ENCODE measurements at regions not wholly inside any gene's neighbourhood (a gene's known extent, or its start where the extent isn't known, plus 50 kb on each side); places are given as distances from the start of the nearest gene placed in this dataset.
A peak's percentile ranks its signal among the peaks of the same experiment; 100 is the strongest.

DNA sequence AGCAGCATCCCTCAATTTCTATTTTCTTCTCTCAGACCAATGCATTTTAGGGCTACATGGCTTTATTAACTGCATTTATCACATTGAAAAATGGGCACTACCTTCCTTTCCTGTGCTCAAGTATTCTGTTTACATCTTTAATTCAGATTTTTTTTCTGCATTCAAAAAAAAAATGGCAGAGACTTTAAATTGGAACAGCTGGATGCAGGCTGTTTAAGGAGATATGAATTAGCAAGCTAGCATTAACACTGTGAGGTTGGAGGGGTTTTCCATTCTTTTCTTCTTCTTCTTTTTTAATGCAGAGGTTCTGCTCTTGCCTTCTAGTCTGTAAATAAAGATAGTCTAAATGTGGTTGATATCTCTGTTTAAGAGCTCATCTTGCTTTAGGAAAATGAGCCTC is 242.9 kb upstream of the RBFOX1 start:
- no peak for DNase-seq (ENCODE audit: low spot score)
- no peak for ATAC-seq (ENCODE audit: low read depth)
- Histone ChIP-seq H3K27ac (ENCODE audit: poor library complexity, severe bottlenecking) (no peak overlapping the region), H3K4me3 (ENCODE audit: severe bottlenecking) (no peak overlapping the region), H3K9me3 (ENCODE audit: severe bottlenecking) (no peaks in the 10 kb centered on the region), H3K27me3 (ENCODE audit: insufficient read depth, poor library complexity, severe bottlenecking) (peaks cover 5% of the 10 kb centered on the region), H3K4me1 (ENCODE audit: insufficient read depth, poor library complexity, severe bottlenecking) (no peaks in the 10 kb centered on the region), H3K36me3 (ENCODE audit: low read depth) (no peaks in the 10 kb centered on the region)
- TF ChIP-seq, protein P1, sequence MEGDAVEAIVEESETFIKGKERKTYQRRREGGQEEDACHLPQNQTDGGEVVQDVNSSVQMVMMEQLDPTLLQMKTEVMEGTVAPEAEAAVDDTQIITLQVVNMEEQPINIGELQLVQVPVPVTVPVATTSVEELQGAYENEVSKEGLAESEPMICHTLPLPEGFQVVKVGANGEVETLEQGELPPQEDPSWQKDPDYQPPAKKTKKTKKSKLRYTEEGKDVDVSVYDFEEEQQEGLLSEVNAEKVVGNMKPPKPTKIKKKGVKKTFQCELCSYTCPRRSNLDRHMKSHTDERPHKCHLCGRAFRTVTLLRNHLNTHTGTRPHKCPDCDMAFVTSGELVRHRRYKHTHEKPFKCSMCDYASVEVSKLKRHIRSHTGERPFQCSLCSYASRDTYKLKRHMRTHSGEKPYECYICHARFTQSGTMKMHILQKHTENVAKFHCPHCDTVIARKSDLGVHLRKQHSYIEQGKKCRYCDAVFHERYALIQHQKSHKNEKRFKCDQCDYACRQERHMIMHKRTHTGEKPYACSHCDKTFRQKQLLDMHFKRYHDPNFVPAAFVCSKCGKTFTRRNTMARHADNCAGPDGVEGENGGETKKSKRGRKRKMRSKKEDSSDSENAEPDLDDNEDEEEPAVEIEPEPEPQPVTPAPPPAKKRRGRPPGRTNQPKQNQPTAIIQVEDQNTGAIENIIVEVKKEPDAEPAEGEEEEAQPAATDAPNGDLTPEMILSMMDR (IDR thresholded peaks at IDR 0.05; ENCODE audit: poor library complexity, severe bottlenecking), result no peak

- ATAC-seq (ENCODE audit: low read depth) (no peak), DNase-seq (ENCODE audit: low spot score) (no peak)
- H3K4me3 ChIP-seq (ENCODE audit: severe bottlenecking), result no peak overlapping the region
- peaks cover 5% of the 10 kb centered on the region for H3K27me3 ChIP-seq (ENCODE audit: insufficient read depth, poor library complexity, severe bottlenecking)
- no peak overlapping the region for H3K27ac ChIP-seq (ENCODE audit: poor library complexity, severe bottlenecking)
- TF ChIP-seq, protein P1 (IDR thresholded peaks at IDR 0.05; ENCODE audit: poor library complexity, severe bottlenecking), result no peak
- no peaks in the 10 kb centered on the region for H3K9me3 ChIP-seq (ENCODE audit: severe bottlenecking)
- H3K4me1 ChIP-seq (ENCODE audit: insufficient read depth, poor library complexity, severe bottlenecking), result no peaks in the 10 kb centered on the region
- no peaks in the 10 kb centered on the region for H3K36me3 ChIP-seq (ENCODE audit: low read depth)
These were observed 243.9 kb upstream of the RBFOX1 start for GRCh38 chr16:7088711-7089110.

- H3K36me3 ChIP-seq (ENCODE audit: low read depth), result no peaks in the 10 kb centered on the region
- DNase-seq (ENCODE audit: low spot score), result no peak
- no peak overlapping the region for H3K4me3 ChIP-seq (ENCODE audit: severe bottlenecking)
- TF ChIP-seq, protein P1 (IDR thresholded peaks at IDR 0.05; ENCODE audit: poor library complexity, severe bottlenecking), result peak; percentile 21
- no peaks in the 10 kb centered on the region for H3K4me1 ChIP-seq (ENCODE audit: insufficient read depth, poor library complexity, severe bottlenecking)
- ATAC-seq (ENCODE audit: low read depth), result peak; percentile 61; the same call in 2 of the 3 replicates
- H3K27me3 ChIP-seq (ENCODE audit: insufficient read depth, poor library complexity, severe bottlenecking), result peaks cover 5% of the 10 kb centered on the region
- no peaks in the 10 kb centered on the region for H3K9me3 ChIP-seq (ENCODE audit: severe bottlenecking)
- H3K27ac ChIP-seq (ENCODE audit: poor library complexity, severe bottlenecking), result no peak overlapping the region
These were observed 245.6 kb upstream of the RBFOX1 start for GRCh38 chr16:7086822-7087616.

DNA sequence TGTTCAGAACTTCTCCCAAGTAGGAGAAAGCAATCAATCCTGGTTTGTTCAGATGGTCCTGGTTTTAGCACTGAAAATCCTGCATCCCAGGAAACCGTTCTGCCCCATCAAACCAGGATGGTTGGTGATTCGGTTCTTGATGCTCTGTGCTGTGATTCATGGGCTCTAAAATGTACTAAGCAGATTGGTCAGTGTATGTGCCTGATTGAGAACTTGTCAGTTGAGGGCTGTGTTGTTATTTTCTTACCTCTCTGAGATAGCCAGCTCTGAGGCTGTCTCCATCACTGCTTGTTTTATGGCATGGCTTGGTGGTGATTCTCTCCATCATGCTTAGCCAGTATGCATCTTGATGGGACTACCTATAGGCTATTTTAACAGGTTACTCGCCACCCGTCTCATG is 246.9 kb upstream of the RBFOX1 start:
- TF ChIP-seq, protein P1 (IDR thresholded peaks at IDR 0.05; ENCODE audit: poor library complexity, severe bottlenecking), result no peak
- H3K4me3 ChIP-seq (ENCODE audit: severe bottlenecking), result no peak overlapping the region
- DNase-seq (ENCODE audit: low spot score) (no peak), ATAC-seq (ENCODE audit: low read depth) (no peak)
- H3K9me3 ChIP-seq (ENCODE audit: severe bottlenecking), result no peaks in the 10 kb centered on the region
- no peaks in the 10 kb centered on the region for H3K4me1 ChIP-seq (ENCODE audit: insufficient read depth, poor library complexity, severe bottlenecking)
- H3K27me3 ChIP-seq (ENCODE audit: insufficient read depth, poor library complexity, severe bottlenecking), result peaks cover 5% of the 10 kb centered on the region
- H3K27ac ChIP-seq (ENCODE audit: poor library complexity, severe bottlenecking), result no peak overlapping the region
- H3K36me3 ChIP-seq (ENCODE audit: low read depth), result no peaks in the 10 kb centered on the region

- TF ChIP-seq, protein P1 (IDR thresholded peaks at IDR 0.05; ENCODE audit: poor library complexity, severe bottlenecking), result no peak
- no peaks in the 10 kb centered on the region for H3K27me3 ChIP-seq (ENCODE audit: insufficient read depth, poor library complexity, severe bottlenecking)
- ATAC-seq (ENCODE audit: low read depth), result no peak
- no peak overlapping the region for H3K27ac ChIP-seq (ENCODE audit: poor library complexity, severe bottlenecking)
- no peak for DNase-seq (ENCODE audit: low spot score)
- no peaks in the 10 kb centered on the region for H3K9me3 ChIP-seq (ENCODE audit: severe bottlenecking)
- no peak overlapping the region for H3K4me3 ChIP-seq (ENCODE audit: severe bottlenecking)
- no peaks in the 10 kb centered on the region for H3K4me1 ChIP-seq (ENCODE audit: insufficient read depth, poor library complexity, severe bottlenecking)
- H3K36me3 ChIP-seq (ENCODE audit: low read depth), result no peaks in the 10 kb centered on the region
These were observed 249.5 kb upstream of the RBFOX1 start for GRCh38 chr16:7083096-7083495.
